ENCODE measurements at regions not wholly inside any gene's neighbourhood (a gene's known extent, or its start where the extent isn't known, plus 50 kb on each side); places are given as distances from the start of the nearest gene placed in this dataset.

DNA sequence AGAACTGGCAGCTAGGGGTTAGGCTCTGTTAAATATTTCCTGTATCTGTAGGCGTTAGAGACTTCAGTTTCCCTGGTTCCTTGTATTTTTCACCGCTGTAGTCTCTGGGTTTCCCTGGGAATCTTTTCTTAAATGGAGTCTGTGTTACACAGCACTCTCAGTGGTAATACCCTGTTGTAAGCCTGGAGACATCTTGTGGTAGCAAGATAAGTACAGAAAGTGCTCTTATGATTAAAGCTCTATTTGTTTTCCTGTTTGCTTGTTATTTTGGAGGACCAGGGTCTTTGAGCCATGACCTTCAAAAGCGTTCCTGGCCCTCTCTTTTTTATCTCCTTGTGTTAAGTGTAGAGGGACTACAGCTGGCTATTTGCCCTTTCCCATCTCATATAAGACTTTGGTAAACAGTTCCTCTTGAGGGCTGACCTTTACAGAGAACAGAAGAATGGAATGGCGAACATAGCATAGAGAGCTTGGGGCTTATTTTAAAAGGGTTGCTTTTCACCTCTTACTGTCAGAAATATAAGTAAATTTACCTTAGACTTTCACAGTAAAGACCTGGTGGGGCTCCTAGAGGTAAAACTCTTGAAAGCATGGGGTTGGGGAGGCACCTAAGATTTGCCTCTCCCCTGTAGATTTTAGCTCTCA is 782.5 kb downstream of the FAT4 start (continued):
- no peak for TF ChIP-seq NFE2L1 (CRISPR knock-in tag; IDR thresholded peaks at IDR 0.05)

- Mint-ChIP-seq H3K4me3 (no peak overlapping the region), H3K9me3 (peaks cover 16% of the 10 kb centered on the region), H3K27ac (no peak overlapping the region), H3K4me1 (no peaks in the 10 kb centered on the region), H3K36me3 (peaks cover 2% of the 10 kb centered on the region), H3K27me3 (ENCODE audit: low read depth) (no peaks in the 10 kb centered on the region)
- peak; percentile 78 for ATAC-seq
- ChIA-PET CTCF (interaction anchor here (0.6 to 1.4 kb wide), 5 partner anchors 8 to 477 kb away, joined by 3 to 6 read pairs (median 4); no protein-coding TSS in a partner anchor), POLR2A (no interaction called here)
- DNase-seq (ENCODE audit: low spot score): peak; percentile 22
- TF ChIP-seq SOX15 (CRISPR knock-in tag; IDR thresholded peaks at IDR 0.05): no peak
- no peak for TF ChIP-seq FOXJ3 (CRISPR knock-in tag; IDR thresholded peaks at IDR 0.05; ENCODE audit: borderline replicate concordance)
- no peak for TF ChIP-seq PRRX2 (CRISPR knock-in tag; IDR thresholded peaks at IDR 0.05)
- no peak for TF ChIP-seq ZNF263 (CRISPR knock-in tag; IDR thresholded peaks at IDR 0.05; ENCODE audit: low read depth)
- no peak for TF ChIP-seq GTF2I (CRISPR knock-in tag; conservative IDR thresholded peaks at IDR 0.05)
- TF ChIP-seq, protein P1, sequence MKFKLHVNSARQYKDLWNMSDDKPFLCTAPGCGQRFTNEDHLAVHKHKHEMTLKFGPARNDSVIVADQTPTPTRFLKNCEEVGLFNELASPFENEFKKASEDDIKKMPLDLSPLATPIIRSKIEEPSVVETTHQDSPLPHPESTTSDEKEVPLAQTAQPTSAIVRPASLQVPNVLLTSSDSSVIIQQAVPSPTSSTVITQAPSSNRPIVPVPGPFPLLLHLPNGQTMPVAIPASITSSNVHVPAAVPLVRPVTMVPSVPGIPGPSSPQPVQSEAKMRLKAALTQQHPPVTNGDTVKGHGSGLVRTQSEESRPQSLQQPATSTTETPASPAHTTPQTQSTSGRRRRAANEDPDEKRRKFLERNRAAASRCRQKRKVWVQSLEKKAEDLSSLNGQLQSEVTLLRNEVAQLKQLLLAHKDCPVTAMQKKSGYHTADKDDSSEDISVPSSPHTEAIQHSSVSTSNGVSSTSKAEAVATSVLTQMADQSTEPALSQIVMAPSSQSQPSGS (CRISPR knock-in tag; IDR thresholded peaks at IDR 0.05; ENCODE audit: borderline replicate concordance, low read depth): no peak
- no peak for TF ChIP-seq ZNF232 (CRISPR knock-in tag; IDR thresholded peaks at IDR 0.05)
- no peak for TF ChIP-seq TCF7 (CRISPR knock-in tag; IDR thresholded peaks at IDR 0.05; ENCODE audit: low read depth)
- no peak for TF ChIP-seq ZNF512 (CRISPR knock-in tag; IDR thresholded peaks at IDR 0.05; ENCODE audit: borderline replicate concordance)
- TF ChIP-seq, protein P2, sequence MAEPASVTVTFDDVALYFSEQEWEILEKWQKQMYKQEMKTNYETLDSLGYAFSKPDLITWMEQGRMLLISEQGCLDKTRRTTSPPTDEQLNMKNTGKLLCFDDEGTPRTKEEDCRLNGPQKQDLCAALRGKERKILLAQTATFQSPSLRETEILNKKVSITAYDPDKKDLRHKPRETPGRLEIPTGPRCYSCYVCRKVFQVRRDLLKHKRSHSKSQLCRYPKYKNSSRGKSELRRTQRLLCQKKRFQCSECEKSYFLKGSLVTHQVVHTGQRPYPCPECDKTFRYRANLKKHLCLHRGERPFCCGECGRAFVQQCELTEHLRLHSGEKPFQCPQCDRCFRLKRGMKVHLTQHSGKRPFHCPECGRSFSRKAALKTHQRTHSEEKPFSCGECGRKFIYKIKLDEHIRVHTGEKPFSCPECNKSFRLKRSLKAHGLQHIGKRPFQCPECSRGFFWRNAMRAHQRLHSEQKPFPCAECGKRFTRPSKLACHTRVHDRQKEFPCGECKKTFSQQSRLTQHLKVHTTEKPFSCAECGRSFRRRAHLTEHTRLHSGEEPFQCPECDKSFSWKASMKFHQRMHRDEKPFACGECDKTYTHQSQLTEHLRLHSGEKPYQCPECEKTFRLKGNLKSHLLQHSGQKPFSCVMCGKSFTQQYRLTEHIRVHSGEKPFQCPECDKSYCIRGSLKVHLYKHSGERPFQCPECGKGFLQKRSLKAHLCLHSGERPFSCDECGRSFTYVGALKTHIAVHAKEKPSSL (CRISPR knock-in tag; conservative IDR thresholded peaks at IDR 0.05): no peak
- TF ChIP-seq ZNF416 (CRISPR knock-in tag; IDR thresholded peaks at IDR 0.05): no peak
- TF ChIP-seq FOXP1 (CRISPR knock-in tag; IDR thresholded peaks at IDR 0.05; ENCODE audit: borderline replicate concordance): no peak
- no peak for TF ChIP-seq ZSCAN18 (CRISPR knock-in tag; IDR thresholded peaks at IDR 0.05)
- TF ChIP-seq, protein P3, sequence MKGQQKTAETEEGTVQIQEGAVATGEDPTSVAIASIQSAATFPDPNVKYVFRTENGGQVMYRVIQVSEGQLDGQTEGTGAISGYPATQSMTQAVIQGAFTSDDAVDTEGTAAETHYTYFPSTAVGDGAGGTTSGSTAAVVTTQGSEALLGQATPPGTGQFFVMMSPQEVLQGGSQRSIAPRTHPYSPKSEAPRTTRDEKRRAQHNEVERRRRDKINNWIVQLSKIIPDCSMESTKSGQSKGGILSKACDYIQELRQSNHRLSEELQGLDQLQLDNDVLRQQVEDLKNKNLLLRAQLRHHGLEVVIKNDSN (CRISPR knock-in tag; IDR thresholded peaks at IDR 0.05): no peak
- TF ChIP-seq STAT6 (CRISPR knock-in tag; conservative IDR thresholded peaks at IDR 0.05; ENCODE audit: low read depth): no peak
- TF ChIP-seq, protein P4, sequence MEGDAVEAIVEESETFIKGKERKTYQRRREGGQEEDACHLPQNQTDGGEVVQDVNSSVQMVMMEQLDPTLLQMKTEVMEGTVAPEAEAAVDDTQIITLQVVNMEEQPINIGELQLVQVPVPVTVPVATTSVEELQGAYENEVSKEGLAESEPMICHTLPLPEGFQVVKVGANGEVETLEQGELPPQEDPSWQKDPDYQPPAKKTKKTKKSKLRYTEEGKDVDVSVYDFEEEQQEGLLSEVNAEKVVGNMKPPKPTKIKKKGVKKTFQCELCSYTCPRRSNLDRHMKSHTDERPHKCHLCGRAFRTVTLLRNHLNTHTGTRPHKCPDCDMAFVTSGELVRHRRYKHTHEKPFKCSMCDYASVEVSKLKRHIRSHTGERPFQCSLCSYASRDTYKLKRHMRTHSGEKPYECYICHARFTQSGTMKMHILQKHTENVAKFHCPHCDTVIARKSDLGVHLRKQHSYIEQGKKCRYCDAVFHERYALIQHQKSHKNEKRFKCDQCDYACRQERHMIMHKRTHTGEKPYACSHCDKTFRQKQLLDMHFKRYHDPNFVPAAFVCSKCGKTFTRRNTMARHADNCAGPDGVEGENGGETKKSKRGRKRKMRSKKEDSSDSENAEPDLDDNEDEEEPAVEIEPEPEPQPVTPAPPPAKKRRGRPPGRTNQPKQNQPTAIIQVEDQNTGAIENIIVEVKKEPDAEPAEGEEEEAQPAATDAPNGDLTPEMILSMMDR (IDR thresholded peaks at IDR 0.05): no peak
- no peak for TF ChIP-seq OVOL2 (CRISPR knock-in tag; IDR thresholded peaks at IDR 0.05; ENCODE audit: borderline replicate concordance)
- TF ChIP-seq, protein P5, sequence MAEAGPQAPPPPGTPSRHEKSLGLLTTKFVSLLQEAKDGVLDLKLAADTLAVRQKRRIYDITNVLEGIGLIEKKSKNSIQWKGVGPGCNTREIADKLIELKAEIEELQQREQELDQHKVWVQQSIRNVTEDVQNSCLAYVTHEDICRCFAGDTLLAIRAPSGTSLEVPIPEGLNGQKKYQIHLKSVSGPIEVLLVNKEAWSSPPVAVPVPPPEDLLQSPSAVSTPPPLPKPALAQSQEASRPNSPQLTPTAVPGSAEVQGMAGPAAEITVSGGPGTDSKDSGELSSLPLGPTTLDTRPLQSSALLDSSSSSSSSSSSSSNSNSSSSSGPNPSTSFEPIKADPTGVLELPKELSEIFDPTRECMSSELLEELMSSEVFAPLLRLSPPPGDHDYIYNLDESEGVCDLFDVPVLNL (CRISPR knock-in tag; IDR thresholded peaks at IDR 0.05; ENCODE audit: borderline replicate concordance, low read depth): no peak
Observed at GRCh38 chr4:126106658-126107057, 791.9 kb downstream of the FAT4 start.
